NCI-H2029 (cell line): ENCODE measurements at regions not wholly inside any gene's neighbourhood (a gene's known extent, or its start where the extent isn't known, plus 50 kb on each side); places are given as distances from the start of the nearest gene placed in this dataset.

Source experiments
- DNase-seq: peaks from one replicate; lab custom pipeline; 2025; lab: John Stamatoyannopoulos, UW

- DNase-seq, result no peak
These were observed 634.0 kb downstream of the IRX1 start for GRCh38 chr5:4229414-4230292.

GRCh38 chr5:4230471-4230785 is 634.8 kb downstream of the IRX1 start:
- DNase-seq, result no peak

DNA sequence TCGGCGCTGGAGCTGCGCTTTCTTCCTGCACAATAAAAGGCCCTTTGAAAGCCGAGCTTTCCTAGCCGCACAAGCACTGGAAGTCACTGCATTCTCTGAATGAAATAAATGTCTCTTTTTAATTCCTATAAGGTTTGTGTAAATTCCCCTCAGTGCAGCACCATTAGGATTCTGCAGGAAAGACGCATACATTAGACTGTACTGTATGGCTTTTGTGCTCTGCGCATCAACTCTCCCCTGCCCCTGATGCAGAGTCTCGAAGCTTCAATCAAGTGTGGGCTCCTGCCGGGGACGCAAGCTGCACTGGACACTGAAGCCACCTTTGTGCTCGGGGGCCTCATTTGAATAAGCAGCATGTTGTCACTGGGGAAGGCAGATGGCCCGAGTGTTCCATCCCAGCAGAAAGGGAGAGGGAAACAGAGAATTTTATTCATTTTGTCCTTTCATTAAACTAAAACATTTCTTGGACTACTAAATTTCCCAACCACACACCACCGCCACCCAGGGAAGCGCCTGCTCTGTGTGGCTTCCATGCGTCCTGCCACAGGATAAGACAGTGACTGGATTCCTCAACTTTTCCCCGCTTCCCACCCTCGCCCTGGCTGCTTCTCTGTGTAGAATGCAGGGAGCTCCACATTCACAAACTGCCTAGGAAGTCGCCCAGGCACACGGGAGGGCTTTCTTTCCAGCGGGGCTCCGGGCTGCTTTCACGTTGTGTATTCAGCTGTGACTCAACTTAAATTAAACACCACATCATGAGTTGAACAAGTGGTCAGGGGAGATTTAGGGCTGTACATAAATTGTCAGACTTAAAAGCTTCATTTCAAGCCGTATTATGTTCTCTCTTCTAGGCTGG is 635.4 kb downstream of the IRX1 start:
- DNase-seq, result no peak

- DNase-seq, result no peak
These were observed 636.5 kb downstream of the IRX1 start for GRCh38 chr5:4232084-4232483.

DNA sequence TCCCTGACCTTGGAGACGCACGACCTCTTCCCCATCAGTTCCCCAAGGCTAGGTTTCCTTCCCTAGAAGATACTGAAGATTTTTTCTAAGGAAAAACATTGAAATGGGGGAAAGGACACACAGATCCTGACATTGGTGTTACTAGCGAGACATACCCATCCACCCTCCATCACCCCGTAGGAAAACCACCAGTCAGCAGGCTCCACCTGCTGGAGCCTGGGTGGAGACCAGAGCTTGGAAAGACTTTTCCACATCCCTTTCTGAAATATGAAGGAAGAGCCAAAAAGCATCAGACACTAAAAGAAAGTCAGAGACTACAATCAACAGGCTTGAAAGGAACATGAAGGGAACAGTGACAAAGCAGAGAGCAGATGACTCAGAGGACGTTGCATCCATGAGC is 638.0 kb downstream of the IRX1 start:
- DNase-seq, result no peak

GRCh38 chr5:4243479-4244264 is 648.0 kb downstream of the IRX1 start:
- no peak for DNase-seq

- DNase-seq, result no peak
These were observed 648.7 kb downstream of the IRX1 start for GRCh38 chr5:4244306-4244705.

GRCh38 chr5:4245076-4245475 is 649.4 kb downstream of the IRX1 start:
- no peak for DNase-seq

DNA sequence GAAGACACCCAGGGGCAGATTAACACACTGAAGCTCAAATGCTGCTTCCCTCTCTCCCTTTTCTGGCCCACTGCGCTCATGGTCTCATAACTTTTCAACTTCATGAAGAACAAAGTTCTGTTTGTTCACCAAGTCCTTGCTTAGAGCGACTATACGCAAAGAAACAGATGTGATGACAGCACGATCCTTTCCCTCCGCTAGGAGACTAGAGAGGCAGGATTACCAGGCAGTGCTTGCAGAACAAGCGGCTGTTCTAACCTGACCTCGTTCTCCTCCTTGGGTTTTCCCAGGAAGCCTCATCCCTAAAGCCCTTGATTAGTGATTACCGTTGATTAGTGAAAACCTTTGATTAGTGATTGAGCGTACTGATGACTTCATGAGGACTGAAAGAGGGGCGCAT is 649.9 kb downstream of the IRX1 start:
- DNase-seq, result no peak

- DNase-seq, result no peak
These were observed 650.8 kb downstream of the IRX1 start for GRCh38 chr5:4246447-4246846.

DNA sequence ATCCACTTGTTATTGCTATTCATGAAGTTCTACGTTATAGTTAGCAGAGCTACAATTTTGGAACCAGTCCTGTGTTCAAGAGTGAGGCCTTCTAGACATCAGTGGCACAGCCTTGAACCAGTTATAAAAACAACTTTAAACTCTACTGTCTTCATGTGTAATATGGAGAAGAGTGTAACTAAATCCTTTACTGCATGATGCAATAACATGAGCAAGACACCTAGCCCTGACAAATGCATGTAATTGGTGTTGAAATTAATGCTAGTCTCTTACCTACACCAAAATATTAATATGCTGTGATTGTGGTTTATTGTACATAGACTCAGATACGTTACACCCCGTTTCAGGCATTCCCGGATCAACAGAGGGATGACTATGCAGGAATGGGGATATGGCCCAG is 654.6 kb downstream of the IRX1 start:
- DNase-seq, result no peak

DNA sequence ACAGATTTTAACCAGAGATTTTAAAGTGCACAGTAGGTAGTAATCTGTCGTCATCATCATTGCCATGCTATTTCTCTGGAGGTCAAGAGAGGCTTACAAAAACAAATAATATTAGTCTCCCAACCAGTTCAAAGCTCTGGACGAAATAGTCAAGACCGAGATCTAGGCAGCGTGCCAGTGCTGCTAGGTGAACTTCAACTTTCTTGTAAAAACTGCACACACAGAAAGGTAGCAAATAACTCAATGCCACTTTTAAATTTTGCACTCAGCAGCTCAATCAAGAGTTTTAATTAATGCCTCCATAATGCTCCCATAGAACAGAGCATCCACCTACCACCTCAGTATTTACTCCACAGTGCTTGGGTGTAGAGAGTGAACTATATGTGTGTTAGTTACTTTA is 656.8 kb downstream of the IRX1 start:
- no peak for DNase-seq

- DNase-seq, result no peak
These were observed 659.1 kb downstream of the IRX1 start for GRCh38 chr5:4254736-4255135.

DNA sequence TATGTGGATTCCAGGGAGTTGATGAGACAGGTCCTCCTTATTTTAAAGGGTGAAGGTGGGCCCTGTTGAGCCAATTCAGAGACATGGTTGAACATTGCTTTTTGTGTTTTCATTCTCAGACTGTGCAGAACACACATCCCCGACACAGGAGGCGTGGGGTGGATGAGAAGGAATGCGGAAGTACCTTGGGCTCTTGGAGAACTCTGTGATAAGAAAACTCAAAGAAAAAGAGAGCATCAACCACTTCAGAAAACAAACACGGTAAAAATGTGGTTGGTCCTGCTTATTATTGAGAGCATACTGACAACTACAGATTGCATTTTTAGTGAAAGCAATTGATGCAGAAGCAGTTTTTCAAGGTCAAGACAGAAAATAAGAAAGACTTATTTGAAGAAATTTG is 659.8 kb downstream of the IRX1 start:
- no peak for DNase-seq

DNA sequence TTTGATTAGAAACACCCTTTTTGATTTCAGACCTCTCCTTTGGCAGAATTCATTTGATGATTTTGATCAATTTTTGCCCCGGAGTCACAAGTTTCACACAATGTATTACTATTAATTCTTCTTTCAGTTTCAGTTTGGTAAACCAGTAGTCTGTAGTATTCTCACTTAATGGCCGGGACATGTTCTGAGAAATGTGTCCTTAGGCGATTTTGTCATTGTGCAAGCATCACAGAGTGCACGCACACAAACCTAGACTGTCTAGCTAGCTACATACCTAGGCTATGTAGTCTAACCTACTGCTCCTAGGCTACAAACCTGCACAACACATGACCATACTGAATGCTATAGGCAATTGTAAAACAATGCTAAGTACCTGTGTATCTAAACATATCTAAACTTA is 662.5 kb downstream of the IRX1 start:
- no peak for DNase-seq

DNA sequence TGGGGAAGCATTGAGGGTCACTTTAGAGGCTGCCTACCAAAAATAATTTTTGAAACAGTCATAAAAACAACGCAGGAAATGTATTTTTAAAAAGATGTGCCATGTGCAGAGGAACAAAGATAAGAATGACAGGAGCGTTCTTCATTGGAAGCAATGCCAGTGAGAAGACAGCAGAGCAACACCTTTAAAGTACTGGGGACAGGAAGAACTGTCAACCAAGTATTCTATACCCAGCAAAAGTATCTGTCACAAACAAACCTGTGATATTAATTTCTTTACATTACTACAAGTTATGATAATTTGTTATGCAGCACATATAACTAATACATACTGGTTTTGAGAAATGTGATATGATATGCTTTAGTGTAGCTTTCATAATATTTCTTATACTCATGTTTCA is 675.6 kb downstream of the IRX1 start:
- no peak for DNase-seq

DNA sequence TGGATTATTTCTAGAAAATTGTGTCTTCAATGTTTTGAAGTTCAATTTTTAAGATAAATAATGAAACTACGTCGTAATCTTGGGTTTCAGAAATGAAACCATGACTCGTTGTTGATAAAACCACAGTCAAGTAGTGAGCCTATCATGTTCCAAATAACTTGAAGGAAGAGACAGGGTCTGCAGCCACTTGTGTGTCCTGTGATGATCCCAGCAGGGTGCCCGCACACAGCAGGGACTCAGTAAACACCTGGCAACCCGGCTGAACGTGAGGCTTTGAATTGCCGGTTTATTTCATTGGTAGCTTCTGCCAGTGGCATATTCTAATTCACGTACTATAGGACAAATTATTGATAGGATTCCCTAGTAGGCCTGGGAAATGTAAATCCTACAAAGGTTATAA is 679.6 kb downstream of the IRX1 start:
- DNase-seq, result no peak

- no peak for DNase-seq
These were observed 699.2 kb downstream of the IRX1 start for GRCh38 chr5:4294878-4295277.

GRCh38 chr5:4295663-4296339 is 700.2 kb downstream of the IRX1 start:
- DNase-seq, result no peak

GRCh38 chr5:4306057-4306456 is 710.4 kb downstream of the IRX1 start:
- no peak for DNase-seq

DNA sequence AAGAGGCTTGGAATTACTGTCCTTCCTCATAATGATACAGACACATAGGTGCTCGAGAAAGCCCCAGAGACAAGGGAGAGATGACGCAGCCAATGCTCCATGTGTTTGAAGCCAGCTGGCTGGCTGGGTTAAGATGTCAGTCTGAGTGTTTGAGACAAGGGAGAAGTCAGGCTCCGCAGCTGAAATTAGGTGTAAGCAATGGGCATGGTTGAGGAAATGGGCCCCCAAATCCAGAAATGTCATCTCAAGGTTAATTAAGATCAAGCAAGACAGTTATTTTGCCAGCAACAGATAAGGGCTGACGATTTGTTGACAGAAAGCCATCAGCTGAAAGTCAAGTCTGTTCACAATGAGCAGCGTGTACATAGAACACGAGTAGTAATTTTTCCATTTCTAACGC is 713.4 kb downstream of the IRX1 start:
- DNase-seq, result no peak

DNA sequence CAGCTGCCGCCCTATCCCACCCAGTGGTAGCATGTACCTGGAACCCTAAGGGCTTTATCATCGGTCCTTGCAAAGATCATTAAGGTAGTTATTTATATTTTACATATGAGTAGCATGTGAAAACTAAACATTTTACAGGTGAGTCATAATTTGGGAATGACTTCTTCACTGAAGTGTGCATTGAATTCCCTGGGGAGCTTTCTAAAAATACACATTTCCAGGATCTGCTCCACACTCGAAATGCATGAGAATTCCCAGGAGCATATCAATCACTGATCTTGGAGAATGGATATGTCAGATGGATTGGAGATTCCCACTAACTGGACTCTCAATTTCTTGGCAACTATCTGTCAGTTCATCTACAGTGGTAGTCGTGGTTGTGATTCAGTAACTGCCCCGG is 717.5 kb downstream of the IRX1 start:
- DNase-seq, result no peak
